ENCODE measurements at regions not wholly inside any gene's neighbourhood (a gene's known extent, or its start where the extent isn't known, plus 50 kb on each side); places are given as distances from the start of the nearest gene placed in this dataset.
"Not testable (repeated sequence)": the region's sequence is repeated elsewhere in the genome, so short reads cannot be mapped to it uniquely, and the experiment has no call there.

- no peak for DNase-seq (ENCODE audit: low spot score in 2 of 2)
- no peak for FAIRE-seq
Observed at GRCh38 chr20:55544638-55545037, 460.7 kb downstream of the CBLN4 start.

DNA sequence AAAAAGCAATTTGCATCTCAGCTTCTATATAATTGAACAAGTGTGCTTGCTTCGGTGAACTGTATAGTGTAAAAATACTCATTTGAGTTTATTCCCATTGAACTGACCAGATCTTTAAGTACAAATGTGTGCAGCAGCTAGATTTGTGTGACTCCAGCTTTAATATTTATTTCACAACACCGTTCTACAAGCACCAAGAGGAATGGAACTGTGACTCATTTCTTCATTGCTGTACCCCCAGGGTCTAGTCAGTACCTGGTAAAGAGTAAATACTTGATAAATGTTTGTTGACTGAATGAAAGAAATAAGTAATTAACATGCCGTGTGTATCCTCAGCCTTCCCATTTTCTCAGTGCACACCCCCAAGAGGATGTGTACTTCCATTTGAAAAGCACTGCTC, 464.8 kb downstream of the CBLN4 start:
- DNase-seq (ENCODE audit: low spot score in 2 of 2) (no peak), FAIRE-seq (no peak)

DNA sequence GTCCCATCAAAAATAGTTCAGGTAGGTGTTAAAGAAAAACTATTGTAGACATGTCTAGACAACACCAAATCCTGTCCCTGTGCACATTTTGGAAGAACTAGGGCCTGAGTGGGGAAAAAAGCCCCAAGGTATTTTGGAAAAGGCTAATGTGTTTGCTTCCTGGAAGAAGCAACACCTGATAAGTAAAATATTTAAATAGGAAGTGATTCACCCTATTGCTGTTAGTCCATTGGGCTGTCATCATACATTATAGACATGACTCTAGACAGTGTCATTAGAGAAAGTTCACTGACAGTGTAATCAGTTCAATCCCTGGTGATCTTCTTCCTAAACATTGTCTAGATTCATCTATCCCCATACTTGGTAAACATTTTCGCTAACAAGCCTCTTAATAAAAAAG, 465.3 kb downstream of the CBLN4 start:
- DNase-seq (ENCODE audit: low spot score in 2 of 2) (no peak), FAIRE-seq (no peak)

DNA sequence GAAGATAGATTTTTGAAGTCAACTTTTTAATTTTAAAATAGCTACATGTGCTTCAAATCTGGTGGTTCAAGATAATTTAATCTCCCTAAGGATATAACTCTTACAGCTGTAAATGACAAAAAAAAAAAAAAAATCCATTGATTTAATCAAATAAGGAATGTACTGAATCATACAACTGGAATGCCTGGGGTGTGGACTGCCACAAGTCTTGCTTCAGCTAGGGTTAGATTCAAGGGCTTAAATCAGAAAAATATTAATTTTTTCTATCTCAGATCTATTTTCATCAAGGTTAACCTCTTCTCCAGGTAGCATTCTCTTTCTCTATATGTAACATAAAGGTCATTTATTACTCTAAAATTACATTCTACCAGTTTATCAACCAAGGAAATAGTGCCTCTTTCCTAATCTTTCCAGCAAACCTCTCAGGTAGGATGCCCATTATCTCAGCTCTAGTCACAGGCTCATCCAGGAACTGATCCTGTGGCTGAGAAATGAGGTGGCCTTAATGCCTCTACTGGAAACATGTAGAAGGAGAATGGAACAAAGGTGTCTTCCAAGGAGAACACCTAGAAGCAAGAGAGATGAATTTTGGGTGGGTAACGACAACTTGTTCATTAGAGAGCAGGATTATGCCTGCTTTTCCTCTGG, 466.9 kb downstream of the CBLN4 start:
- DNase-seq (ENCODE audit: low spot score in 2 of 2) (no peak), FAIRE-seq (no peak)

GRCh38 chr20:55535366-55535765, 470.0 kb downstream of the CBLN4 start:
- DNase-seq (ENCODE audit: low spot score in 2 of 2) = no peak
- no peak for FAIRE-seq

DNA sequence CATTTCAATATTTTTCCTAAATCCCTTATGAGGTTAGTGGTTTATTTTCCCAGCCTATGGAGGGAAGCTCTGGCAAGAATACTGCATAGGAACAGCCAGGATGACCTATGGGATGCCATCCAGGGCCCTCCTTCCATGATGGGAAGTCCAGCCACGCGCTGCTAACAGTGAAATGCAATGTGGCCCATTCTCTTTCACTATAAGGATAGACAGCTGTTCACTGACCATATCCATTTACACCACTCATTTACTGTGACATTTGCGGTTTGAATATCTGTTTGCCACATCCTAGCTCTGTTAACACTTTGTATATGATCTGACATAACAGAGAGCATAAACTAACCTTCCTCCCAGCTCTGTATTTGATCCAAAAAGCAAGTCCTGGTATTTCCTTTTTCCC, 471.7 kb downstream of the CBLN4 start:
- DNase-seq (ENCODE audit: low spot score in 2 of 2) = no peak
- no peak for FAIRE-seq

- DNase-seq (ENCODE audit: low spot score in 2 of 2) (no peak), FAIRE-seq (no peak)
Observed at GRCh38 chr20:55530763-55531162, 474.6 kb downstream of the CBLN4 start.

DNA sequence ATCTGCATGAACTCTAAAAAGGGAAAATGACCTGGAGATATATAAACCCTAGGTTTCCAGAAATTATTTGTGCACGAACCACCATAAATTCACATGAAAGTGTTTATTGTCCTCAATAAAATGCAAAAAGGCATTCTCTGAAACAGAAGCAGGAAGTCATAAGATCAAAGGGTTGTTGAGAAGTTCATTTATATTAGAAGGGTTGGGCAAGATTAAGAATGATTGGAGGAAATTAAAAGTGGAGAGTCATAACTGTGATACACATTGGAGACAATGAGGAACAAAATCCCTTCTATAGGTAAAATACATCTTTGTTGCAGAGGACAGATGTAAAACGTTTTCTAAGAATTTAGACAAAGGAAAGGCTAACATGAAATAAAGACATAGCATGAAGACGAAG, 476.8 kb downstream of the CBLN4 start:
- FAIRE-seq (no peak), DNase-seq (ENCODE audit: low spot score in 2 of 2) (no peak)

DNA sequence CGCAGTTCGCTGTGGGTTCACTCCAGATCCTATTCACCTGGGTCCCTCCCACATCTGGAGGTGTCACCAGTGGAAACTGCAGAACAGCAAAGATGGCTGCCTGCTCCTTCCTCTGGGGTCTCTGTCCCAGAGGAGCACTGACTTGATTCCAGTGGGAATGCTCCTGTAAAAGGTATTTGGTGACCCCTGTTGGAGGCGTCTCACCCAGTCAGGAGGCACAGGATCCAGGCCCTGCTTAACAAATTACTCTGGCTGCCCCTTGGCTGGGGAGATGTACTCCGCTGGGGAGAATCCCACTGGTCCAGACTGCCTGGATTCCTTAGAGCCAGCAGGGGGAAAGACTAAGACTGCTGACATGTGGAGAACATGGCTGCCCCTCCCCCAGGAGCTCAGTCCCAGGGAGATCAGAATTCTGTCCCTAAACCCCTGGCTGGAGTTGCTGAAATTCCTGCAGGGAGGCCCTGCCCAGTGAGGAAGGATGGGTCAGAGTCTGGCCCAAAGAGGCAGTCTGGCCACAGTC, 483.0 kb downstream of the CBLN4 start:
- FAIRE-seq (no peak), DNase-seq (ENCODE audit: low spot score in 2 of 2) (no peak)

GRCh38 chr20:55517584-55517983, 487.7 kb downstream of the CBLN4 start:
- DNase-seq (ENCODE audit: low spot score in 2 of 2); FAIRE-seq: not testable (repeated sequence)

GRCh38 chr20:55515832-55516231, 489.5 kb downstream of the CBLN4 start:
- no peak for DNase-seq (ENCODE audit: low spot score in 2 of 2)
- FAIRE-seq = no peak

DNA sequence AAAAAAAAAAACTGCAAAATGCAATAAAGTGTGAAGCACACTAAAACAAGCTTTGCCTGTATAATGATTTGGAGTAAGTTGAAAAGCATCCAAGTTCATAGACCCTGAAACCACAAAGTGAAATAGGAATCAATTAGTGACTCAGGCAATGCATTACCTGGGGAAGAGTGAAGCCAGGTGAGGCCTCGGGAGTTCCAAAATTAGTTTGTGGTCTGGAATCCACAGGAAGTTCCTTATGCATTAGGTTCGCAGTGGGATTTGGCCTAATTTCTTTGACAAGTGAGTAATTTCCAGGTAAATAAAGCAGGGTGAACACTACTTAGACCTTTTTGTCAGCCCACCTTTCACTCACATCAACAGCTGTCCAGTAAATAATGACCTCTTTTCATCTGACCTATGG, 490.8 kb downstream of the CBLN4 start:
- DNase-seq (ENCODE audit: low spot score in 2 of 2) (no peak), FAIRE-seq (no peak)

- DNase-seq (ENCODE audit: low spot score in 2 of 2) = no peak
- no peak for FAIRE-seq
Observed at GRCh38 chr20:55513954-55514353, 491.4 kb downstream of the CBLN4 start.

DNA sequence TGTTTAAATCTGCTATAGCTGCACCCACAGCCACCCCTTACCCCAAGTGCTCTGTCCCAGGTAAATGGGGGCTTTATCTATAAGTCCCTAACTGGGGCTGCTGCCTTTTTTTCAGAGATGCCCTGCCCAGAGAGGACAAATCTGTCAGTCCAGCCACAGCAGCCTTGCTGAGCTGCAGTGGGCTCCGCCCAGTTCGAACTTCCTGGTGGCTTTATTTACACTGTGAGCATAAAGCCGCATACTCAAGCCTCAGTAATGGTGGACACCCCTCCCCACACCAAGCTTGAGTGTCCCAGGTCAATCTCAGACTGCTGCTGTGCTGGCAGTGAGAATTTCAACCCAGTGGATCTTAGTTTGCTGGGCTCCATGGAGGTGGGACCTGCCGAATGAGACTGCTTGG, 505.2 kb downstream of the CBLN4 start:
- DNase-seq (ENCODE audit: low spot score in 2 of 2) = no peak
- FAIRE-seq = no peak

DNA sequence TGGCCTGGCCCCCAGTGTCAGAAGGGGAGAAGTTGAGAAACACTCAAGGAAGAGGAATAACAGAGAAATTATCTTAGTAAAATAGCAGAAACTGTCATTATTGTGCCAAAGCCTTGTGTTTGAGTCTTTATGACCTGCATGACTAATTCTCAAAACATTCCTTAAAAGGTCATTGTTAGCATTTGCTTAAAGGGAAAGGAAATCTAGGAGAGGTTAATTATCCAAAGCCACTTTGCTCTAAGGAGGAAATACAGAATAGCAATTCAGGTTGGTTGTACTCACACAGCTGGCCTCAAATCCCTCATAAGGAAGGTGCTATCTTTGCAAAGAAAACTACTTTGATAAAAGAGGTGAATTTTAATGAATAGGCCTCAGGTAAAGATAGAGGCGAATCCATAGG, 516.7 kb downstream of the CBLN4 start:
- FAIRE-seq = no peak

GRCh38 chr20:55478724-55479450, 526.4 kb downstream of the CBLN4 start:
- no peak for DNase-seq (ENCODE audit: low spot score in 2 of 2)
- no peak for FAIRE-seq

More for the DNA sequence above, 516.7 kb downstream of the CBLN4 start:
- no peak for DNase-seq (ENCODE audit: low spot score in 2 of 2)

- DNase-seq (ENCODE audit: low spot score in 2 of 2) (no peak), FAIRE-seq (no peak)
Observed at GRCh38 chr20:55472704-55473103, 532.6 kb downstream of the CBLN4 start.

DNA sequence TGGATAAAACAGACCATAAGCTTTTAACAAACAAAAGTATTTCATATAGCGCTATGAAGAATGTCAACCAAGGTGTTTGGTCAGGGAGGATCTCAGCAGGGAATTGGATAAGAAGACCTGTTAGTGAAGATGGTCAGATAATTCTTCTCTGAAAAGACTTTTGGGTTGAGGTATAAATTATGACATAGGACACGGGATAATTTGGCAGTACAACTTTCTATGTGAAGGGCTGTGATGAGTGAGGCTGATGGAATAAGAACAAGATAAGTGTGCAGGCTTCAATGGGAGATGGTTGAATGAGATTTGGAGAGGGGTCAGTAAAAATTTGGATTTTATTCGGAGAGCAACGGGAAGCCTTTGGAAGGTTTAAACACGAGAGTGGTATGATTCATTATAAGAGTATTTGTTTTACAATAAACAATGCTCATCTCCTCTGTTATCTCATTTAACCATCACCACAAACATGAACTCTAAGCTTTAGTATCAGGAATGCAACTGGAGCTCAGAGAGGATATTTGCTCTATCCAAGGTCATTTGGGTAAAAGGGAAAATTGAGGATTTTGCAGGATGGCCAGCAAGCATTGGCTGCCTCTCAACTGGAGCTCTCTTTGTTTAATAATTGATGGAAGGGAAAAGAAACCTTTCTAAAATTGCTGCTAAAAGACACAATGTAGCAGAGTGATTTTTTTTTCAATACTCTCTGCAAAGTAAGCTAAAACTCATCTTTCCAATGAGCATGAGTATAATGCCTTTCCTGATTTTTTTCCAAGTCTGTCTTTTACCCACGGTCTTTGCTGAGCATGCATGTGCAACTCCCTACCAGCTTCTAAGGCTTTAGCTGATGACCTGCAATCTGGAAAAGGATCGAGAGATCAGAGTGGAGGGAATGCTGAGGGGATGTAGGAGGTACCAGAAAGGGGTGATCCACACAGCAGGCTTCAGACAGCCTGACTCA, 534.0 kb downstream of the CBLN4 start:
- FAIRE-seq (no peak), DNase-seq (ENCODE audit: low spot score in 2 of 2) (no peak)

GRCh38 chr20:55469074-55469473, 536.2 kb downstream of the CBLN4 start:
- FAIRE-seq = no peak
- no peak for DNase-seq (ENCODE audit: low spot score in 2 of 2)

GRCh38 chr20:55461519-55461918, 543.8 kb downstream of the CBLN4 start:
- FAIRE-seq (no peak), DNase-seq (ENCODE audit: low spot score in 2 of 2) (no peak)

Data from frontal cortex (tissue), 3 donors.